GM21360 (cell line): ENCODE measurements at regions not wholly inside any gene's neighbourhood (a gene's known extent, or its start where the extent isn't known, plus 50 kb on each side); places are given as distances from the start of the nearest gene placed in this dataset.
"Not testable (repeated sequence)": the region's sequence is repeated elsewhere in the genome, so short reads cannot be mapped to it uniquely, and the experiment has no call there.

Experiments
- ATAC-seq: cut with Tn5 transposase; IDR thresholded peaks from one replicate; pipeline ENCODE4 v1.9.1; 2021; ENCODE audit warnings: mild to moderate bottlenecking, moderate library complexity; ENCODE audit not compliant: unreplicated experiment

DNA sequence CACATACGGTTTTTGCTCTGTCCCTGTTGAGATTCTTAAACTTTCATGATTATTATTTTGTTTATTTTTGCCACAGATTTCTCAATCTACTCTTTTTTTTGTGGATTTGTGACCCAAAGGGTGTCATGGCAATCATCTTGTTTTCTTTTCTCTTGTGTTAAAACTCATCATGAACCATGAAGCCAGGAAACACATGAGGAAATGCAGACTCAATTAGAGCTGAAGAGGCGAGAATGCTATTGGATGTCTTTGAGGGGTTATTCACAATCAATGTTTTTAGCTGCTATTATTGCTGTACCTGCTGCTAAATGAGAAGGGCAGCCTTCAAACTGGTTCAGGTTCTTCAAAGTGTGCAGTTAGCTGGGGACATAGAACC, 99.5 kb upstream of the MMADHC start:
- ATAC-seq: no peak

GRCh38 chr2:149686136-149687051, 98.8 kb upstream of the MMADHC start:
- ATAC-seq: no peak

GRCh38 chr2:149685401-149685800, 97.8 kb upstream of the MMADHC start:
- ATAC-seq: not testable (repeated sequence)

GRCh38 chr2:149679286-149679685, 91.7 kb upstream of the MMADHC start:
- no peak for ATAC-seq

- no peak for ATAC-seq
Measured at GRCh38 chr2:149677416-149677815, 89.8 kb upstream of the MMADHC start.

GRCh38 chr2:149670086-149670485, 82.5 kb upstream of the MMADHC start:
- no peak for ATAC-seq

DNA sequence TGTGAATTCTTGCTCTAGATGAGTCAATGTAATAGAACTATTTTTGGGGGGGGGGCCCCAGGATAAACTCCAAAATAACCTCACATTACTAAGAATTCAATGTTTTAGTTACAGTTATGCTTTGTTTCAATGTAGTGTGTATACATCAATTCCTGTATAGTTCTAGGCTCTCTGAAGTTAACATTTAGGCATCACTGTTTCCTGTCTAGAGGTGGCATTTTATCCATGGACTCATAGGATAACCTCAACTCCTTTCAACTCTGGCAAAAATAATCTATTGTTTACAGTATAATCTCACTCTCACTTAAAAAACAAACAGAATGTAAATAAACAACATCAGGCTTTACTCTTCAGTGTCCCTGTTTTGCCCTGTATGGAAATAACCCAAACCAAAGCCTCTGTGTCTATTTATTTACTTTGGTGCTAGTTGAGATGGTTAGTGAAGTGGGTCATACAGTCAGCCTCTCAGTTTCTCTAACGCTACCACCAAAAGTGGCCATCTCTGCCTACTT, 79.3 kb upstream of the MMADHC start:
- ATAC-seq: no peak

DNA sequence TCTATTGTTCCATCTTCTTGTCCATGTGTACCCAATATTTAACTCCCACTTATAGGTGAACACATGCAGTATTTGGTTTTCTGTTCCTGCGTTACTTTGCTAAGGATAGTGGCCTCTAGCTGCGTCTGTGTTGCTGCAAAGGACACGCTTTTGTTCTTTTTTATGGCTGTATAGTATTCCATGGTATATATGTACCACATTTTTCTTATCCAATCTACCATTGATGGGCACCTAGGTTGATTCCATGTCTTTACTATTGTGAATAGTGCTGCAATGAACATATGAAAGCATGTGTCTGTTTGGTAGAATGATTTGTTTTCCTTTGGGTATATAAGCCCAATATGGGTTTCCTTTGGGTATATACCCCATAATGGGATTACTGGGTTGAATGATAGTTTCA, 77.3 kb upstream of the MMADHC start:
- no peak for ATAC-seq

GRCh38 chr2:149662556-149662955, 75.0 kb upstream of the MMADHC start:
- ATAC-seq: no peak

DNA sequence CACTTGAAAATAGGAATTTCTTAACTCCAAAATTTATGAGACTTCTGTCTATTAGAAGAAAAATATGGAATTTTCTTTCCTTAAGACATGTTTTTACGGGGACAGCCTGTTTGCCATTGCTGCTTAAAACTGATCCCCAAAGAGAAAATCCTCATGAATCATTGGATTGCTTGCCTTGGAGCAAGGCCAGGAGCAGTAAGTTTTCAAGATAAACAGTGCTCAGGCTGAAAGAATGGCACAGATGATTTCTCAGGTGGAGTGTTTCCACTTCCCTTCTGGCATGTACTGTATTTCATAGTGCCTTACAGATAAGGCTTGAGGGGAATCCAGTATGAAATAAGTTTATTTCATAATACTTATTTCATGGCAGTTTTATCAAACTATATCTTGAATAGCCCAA, 74.3 kb upstream of the MMADHC start:
- ATAC-seq: no peak

- no peak for ATAC-seq
Measured at GRCh38 chr2:149658553-149658952, 71.0 kb upstream of the MMADHC start.

DNA sequence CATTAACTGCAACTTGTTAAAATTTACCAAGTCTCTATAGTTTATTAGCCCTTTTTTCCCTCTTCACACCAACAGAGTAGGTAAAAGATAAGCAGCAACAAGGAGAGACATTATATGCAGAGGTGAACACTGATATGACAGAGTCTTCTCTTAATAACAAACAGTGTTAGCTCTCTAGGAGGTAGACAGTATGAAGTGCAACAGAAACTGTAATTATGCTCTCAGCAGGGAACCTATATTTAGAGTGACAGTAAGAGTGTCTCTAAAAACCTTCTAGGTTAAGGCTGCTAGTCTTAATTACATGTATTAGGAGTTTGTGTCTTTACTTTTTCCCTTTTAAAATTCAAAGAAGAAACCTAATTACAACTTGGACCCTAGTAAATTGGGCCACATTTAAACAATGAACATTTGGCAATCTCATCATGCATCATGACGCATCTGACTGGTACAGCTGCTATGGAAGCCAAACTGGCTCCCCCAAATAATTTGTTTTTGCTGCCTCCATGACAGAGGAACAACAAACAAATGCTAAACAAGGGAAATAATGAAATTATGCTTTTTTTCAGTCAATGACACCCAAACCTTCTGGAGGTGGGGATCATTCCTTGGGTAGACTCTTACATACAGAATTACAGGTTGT, 69.9 kb upstream of the MMADHC start:
- no peak for ATAC-seq

- ATAC-seq: no peak
Measured at GRCh38 chr2:149656996-149657395, 69.4 kb upstream of the MMADHC start.

DNA sequence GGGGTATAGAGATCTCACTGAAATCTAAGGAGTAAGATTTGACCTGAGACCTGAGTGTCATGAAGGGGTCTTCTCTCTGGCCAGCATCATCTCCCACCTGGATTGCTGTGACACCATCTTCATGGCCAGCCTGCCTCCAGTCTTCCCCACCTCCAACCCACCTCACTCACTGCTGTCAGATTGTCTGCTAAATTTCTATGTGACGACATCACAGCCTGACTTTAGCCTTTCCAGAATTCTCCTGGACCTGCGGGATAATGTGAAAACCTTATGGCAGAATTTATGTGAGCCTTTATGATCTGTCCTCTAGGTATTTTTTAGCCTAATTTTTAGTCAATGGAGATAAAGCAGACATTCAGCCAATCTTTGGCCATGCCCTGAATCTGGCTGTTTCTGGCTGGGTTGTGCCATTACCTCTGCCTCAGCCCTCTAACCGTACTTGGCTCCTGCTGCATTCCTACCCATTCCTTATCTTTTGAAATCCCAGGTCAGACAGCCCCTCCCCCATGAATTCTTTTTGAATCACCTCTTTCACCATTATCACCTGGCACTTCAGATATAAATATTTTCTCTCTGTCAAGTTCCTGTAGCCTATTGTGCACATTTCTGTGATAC, 66.4 kb upstream of the MMADHC start:
- no peak for ATAC-seq

GRCh38 chr2:149652926-149653325, 65.4 kb upstream of the MMADHC start:
- ATAC-seq: no peak

DNA sequence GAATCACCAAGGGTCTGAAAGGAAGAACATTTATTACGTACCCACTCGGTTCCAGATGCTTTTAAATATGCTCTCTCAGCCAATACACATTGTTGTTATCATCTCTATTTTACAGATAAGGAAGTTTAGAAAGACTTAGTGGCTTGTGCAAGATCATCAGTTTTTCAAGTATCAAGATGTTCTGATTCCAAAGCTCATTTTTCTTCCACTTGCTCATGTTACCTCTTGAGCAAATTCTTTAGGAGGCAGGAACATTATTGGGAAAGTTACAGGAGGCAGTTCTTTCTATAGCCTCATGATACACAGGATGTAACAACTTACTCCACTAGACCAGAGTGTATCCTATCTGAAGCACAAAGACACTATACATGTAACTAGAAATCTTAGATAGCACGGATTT, 65.0 kb upstream of the MMADHC start:
- no peak for ATAC-seq

- ATAC-seq: no peak
Measured at GRCh38 chr2:149651229-149651628, 63.7 kb upstream of the MMADHC start.

GRCh38 chr2:149650006-149650405, 62.4 kb upstream of the MMADHC start:
- ATAC-seq: no peak

- no peak for ATAC-seq
Measured at GRCh38 chr2:149648282-149649030, 60.9 kb upstream of the MMADHC start.

- no peak for ATAC-seq
Measured at GRCh38 chr2:149645391-149645790, 57.8 kb upstream of the MMADHC start.
